ENCODE measurements at regions not wholly inside any gene's neighbourhood (a gene's known extent, or its start where the extent isn't known, plus 50 kb on each side); places are given as distances from the start of the nearest gene placed in this dataset.
"Not testable (repeated sequence)": the region's sequence is repeated elsewhere in the genome, so short reads cannot be mapped to it uniquely, and the experiment has no call there.

- H4K20me1 ChIP-seq (replicated peaks; ENCODE audit: insufficient read depth); H3K36me3 Mint-ChIP-seq (ENCODE audit: low read depth); H3K4me3 Mint-ChIP-seq; H3F3A ChIP-seq (replicated peaks; ENCODE audit: low read depth); H2AFZ ChIP-seq; H3K4me2 ChIP-seq; H3K27ac Mint-ChIP-seq; H3K9me2 ChIP-seq (ENCODE audit: insufficient read depth); H3K79me2 ChIP-seq (replicated peaks; ENCODE audit: insufficient read depth); ATAC-seq; H3K27me3 ChIP-seq (ENCODE audit: insufficient read depth); H3K9me3 Mint-ChIP-seq; H3K4me3 ChIP-seq; H3K36me3 ChIP-seq (ENCODE audit: insufficient read depth); H3K27ac ChIP-seq (ENCODE audit: low read depth); DNase-seq (ENCODE audit: low spot score); H3K27me3 Mint-ChIP-seq (ENCODE audit: insufficient read depth, low read depth, poor library complexity): not testable (repeated sequence)
- peaks cover 12% of the 10 kb centered on the region; the same call in 1 of the 2 replicates for H3K4me1 ChIP-seq (ENCODE audit: insufficient read depth)
- peaks cover 22% of the 10 kb centered on the region for H3K4me1 Mint-ChIP-seq
These were observed 81.6 kb upstream of the KCND2 start for GRCh38 chr7:120191423-120191822.

- H3K27ac Mint-ChIP-seq, result no peak overlapping the region
- peak overlapping the region; percentile 10; the same call in 1 of the 2 replicates for H2AFZ ChIP-seq
- H4K20me1 ChIP-seq (replicated peaks; ENCODE audit: insufficient read depth), result no peaks in the 10 kb centered on the region
- no peaks in the 10 kb centered on the region for H3K4me1 ChIP-seq (ENCODE audit: insufficient read depth)
- no peak for DNase-seq (ENCODE audit: low spot score)
- H3K4me3 ChIP-seq, result no peak overlapping the region
- no peak overlapping the region for H3K27ac ChIP-seq (ENCODE audit: low read depth)
- H3K9me3 Mint-ChIP-seq, result no peaks in the 10 kb centered on the region
- no peaks in the 10 kb centered on the region for H3F3A ChIP-seq (replicated peaks; ENCODE audit: low read depth)
- ATAC-seq, result no peak
- H3K36me3 ChIP-seq (ENCODE audit: insufficient read depth), result no peaks in the 10 kb centered on the region
- H3K27me3 ChIP-seq (ENCODE audit: insufficient read depth), result no peaks in the 10 kb centered on the region
- no peaks in the 10 kb centered on the region for H3K79me2 ChIP-seq (replicated peaks; ENCODE audit: insufficient read depth)
- H3K27me3 Mint-ChIP-seq (ENCODE audit: insufficient read depth, low read depth, poor library complexity), result peaks cover 2% of the 10 kb centered on the region
- H3K9me2 ChIP-seq (ENCODE audit: insufficient read depth), result no peaks in the 10 kb centered on the region
- H3K4me3 Mint-ChIP-seq, result no peak overlapping the region
- H3K4me1 Mint-ChIP-seq, result no peaks in the 10 kb centered on the region
- H3K36me3 Mint-ChIP-seq (ENCODE audit: low read depth), result no peaks in the 10 kb centered on the region
- H3K4me2 ChIP-seq, result no peak overlapping the region
- no peak for TF ChIP-seq ETS1 (IDR thresholded peaks at IDR 0.05)
- TF ChIP-seq POLR2AphosphoS5 (IDR thresholded peaks at IDR 0.05; ENCODE audit: low read depth), result no peak
- TF ChIP-seq NANOG (IDR thresholded peaks at IDR 0.05; ENCODE audit: borderline replicate concordance), result no peak
- no peak for TF ChIP-seq JUNB (IDR thresholded peaks at IDR 0.05; ENCODE audit: unreplicated experiment)
- no peak for TF ChIP-seq ZNF462 (CRISPR knock-in tag; IDR thresholded peaks at IDR 0.05)
- TF ChIP-seq STAT1 (IDR thresholded peaks at IDR 0.05; ENCODE audit: unreplicated experiment), result no peak
- TF ChIP-seq EZH2 (IDR thresholded peaks at IDR 0.05; ENCODE audit: low read depth, unreplicated experiment), result no peak
- TF ChIP-seq ZNF114 (CRISPR knock-in tag; IDR thresholded peaks at IDR 0.05), result no peak
- TF ChIP-seq CREB1 (CRISPR knock-in tag; IDR thresholded peaks at IDR 0.05; ENCODE audit: low read depth), result no peak
- no peak for TF ChIP-seq EZH2phosphoT487 (IDR thresholded peaks at IDR 0.05; ENCODE audit: unreplicated experiment)
- no peak for TF ChIP-seq REST (IDR thresholded peaks at IDR 0.05; ENCODE audit: unreplicated experiment)
- TF ChIP-seq ZNF331 (CRISPR knock-in tag; IDR thresholded peaks at IDR 0.05; ENCODE audit: low read depth), result no peak
These were observed 71.7 kb upstream of the KCND2 start for GRCh38 chr7:120201290-120201689.

All from GM23338 (cell line).